ENCODE measurements at regions not wholly inside any gene's neighbourhood (a gene's known extent, or its start where the extent isn't known, plus 50 kb on each side); places are given as distances from the start of the nearest gene placed in this dataset.
"Not testable (repeated sequence)": the region's sequence is repeated elsewhere in the genome, so short reads cannot be mapped to it uniquely, and the experiment has no call there.

DNA sequence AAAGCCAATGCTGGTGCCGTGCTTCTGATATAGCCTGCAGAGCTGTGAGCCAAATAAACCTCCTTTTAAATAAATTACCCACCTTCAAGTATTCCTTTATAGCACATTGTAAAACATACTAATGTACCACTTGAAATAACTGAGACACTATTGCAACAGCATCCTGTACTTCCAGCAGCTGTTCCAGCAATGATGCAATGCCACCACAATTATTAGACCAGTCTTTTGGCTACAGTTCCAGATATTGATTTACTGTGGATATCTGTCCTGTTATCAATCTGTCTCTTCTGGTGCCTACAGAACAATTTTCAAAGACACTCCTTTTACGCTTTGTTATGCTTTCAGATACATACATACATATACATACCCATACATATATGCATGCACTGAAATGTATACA lies 567.9 kb downstream of the TAF11L14 start:
- in situ Hi-C loops (cut with MboI; ENCODE audit: low sequenced_read_pairs): no loop called here

GRCh38 chr5:18203296-18203695 lies 569.0 kb downstream of the TAF11L14 start:
- in situ Hi-C loops (cut with MboI; ENCODE audit: low sequenced_read_pairs): no loop called here

DNA sequence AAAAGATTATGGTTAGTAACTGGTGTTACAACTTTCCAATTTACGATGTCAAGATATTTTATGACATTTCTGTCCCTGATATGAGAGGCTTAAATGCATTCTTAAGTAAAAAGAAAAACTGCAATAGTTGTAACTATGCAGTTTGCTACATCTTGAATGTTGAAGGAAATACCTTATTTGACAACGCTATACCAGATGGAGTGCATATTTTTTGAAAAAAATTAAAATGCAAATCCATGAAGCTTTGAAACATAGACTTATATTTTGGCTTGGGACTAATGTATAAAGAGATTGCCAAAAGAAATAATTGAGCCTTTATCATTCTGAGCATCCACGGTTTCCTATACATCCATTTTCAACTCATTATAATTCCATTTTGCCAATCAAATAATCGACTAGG lies 579.4 kb downstream of the TAF11L14 start:
- in situ Hi-C loops (cut with MboI; ENCODE audit: low sequenced_read_pairs): no loop called here

DNA sequence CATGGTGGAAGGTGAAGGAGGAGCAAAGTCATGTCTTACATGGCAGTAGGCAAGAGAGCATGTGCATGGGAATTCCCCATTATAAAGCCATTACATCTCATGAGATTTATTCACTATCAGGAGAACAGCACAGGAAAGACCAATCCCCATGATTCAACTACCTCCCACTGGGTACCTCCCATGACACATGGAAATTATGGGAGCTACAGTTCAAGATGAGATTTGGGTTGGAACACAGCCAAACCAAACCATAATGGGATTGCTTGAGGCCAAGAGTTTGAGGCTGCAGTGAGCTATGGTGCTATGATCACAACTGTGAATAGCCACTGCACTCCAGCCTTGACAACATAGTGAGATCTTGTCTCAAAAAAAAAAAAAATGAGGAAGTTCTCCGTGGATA lies 581.8 kb downstream of the TAF11L14 start:
- in situ Hi-C loops (cut with MboI; ENCODE audit: low sequenced_read_pairs): no loop called here

DNA sequence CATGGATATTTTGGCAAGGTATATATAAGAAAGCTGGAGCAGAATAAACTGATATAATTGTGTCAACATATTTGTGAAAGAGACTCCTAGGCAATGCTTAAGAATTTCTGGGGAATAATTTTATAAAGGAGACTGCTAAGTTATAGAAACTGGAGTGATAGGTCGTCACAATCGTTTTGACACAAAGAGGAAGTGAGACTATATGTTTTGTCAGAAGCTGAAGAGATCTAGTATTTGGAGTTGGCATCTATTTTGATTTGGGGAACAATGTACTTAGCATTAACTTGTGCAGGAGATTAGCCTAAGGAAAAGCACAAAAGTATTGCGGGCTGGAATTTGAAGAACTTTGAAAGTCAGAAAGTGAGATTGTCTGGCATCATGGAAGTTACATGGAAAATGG lies 582.5 kb downstream of the TAF11L14 start:
- in situ Hi-C loops (cut with MboI; ENCODE audit: low sequenced_read_pairs): no loop called here

DNA sequence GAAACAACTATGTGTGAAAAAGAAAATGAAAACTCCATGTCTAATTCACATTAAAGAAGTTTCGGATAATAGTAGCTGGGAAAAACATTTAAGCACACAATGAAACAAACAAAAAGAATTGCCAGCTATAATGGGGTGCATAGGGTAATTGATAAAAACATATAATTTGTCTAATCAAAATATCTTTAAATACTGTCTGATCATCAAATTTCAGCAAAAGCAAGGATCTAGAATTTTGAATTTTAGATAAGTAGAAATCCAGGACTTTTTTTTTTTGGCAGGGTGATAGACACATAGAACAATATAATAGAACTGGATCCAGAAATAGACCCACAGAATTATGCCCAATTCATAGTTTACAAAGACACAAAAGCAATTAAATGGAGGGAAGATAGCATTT lies 585.0 kb downstream of the TAF11L14 start:
- in situ Hi-C loops (cut with MboI; ENCODE audit: low sequenced_read_pairs): no loop called here

- in situ Hi-C loops (cut with MboI; ENCODE audit: low sequenced_read_pairs): no loop called here
Observed at GRCh38 chr5:18220631-18221030, 586.4 kb downstream of the TAF11L14 start.

GRCh38 chr5:18236386-18236785 lies 602.1 kb downstream of the TAF11L14 start:
- in situ Hi-C loops (cut with MboI; ENCODE audit: low sequenced_read_pairs): no loop called here

DNA sequence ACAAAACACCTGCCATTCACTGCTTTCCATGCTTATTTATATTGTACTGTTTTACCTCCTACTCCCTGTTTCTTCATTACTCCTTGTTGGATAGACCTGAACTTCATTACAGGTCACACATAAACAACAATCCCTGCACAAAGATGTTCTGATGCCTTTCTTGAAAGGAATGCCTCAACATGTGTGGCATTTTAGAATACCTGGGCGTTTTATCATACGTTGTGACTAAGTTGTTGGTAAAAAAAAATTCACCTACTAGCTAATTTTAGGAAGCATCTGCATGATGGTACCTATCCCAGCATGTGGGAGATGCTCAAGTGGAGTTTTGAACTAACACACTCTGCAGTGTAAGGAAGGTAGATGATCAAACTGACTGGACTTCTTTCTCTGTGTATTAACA lies 604.1 kb downstream of the TAF11L14 start:
- in situ Hi-C loops (cut with MboI; ENCODE audit: low sequenced_read_pairs): no loop called here

DNA sequence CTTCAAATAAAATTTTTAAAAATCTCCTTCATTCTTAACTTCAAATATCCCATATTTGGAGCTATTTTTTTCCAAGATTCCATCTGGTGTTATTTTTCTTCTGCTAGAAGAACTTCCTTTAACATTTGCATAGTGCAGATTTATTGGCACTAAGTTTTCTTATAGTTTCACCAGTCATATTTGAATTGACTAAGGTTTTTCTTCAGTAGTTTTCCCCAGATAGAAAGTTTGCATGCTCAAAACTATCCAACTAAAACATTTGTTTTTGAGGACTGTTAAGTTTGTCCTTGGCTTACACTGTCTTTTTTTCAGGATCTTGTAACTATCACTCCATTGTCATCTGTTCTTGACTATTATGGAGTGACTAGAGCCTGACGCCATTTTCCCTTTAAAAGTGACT lies 606.7 kb downstream of the TAF11L14 start:
- in situ Hi-C loops (cut with MboI; ENCODE audit: low sequenced_read_pairs): no loop called here

DNA sequence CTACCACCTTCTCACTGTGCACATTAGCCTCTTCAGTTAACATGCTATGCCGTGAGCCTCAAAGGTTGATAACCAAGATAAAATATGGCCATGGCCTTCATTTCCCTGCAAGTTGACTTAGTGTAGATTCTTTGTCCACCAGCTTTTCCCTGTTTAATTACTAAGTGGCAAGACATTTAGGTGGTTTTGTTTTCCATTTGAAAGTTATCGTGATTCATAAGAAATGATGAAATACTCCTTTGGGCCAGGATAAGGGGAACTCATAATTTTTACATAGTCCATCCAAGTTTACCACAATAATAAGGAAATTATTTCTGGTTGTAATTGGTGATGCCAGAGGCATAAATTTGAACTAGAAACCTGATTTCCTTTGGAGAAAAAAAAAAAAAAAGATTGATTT lies 609.6 kb downstream of the TAF11L14 start:
- in situ Hi-C loops (cut with MboI; ENCODE audit: low sequenced_read_pairs): no loop called here

DNA sequence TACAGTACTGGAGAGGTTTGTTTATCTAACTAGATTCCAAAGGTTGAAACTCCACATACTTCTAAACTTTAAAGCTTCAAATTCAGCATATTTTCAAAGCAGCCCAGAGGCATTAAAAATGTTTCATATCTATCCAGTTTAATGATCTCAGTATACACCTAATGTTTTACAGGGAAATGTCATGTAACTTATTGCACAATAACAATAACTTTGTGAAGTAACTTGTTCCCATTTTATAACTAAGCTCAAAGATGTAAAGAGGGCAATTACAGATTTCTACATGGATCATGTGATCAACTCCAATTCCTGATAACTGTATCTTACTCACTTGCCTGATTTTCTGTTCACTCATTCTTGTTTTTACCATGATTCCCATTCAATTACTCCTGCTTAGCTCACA lies 610.0 kb downstream of the TAF11L14 start:
- in situ Hi-C loops (cut with MboI; ENCODE audit: low sequenced_read_pairs): no loop called here

DNA sequence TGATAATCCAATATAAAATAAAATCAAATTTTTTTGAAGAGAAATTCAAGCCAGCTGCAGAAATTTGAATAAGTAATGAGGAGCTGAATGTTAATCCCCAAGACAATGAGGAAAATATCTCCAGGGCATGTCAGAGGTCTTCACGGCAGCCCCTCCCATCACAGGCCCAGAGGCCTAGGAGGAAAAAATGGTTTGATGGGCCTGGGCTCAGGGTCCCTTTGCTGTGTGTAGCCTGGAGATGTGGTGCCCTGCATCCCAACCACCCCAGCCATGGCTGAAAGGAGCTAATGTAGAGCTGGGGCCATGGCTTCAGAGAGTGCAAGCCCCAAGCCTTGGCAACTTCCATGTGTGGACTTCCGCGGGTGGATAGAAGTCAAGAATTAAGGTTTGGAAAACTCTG lies 618.3 kb downstream of the TAF11L14 start:
- in situ Hi-C loops (cut with MboI; ENCODE audit: low sequenced_read_pairs): no loop called here

DNA sequence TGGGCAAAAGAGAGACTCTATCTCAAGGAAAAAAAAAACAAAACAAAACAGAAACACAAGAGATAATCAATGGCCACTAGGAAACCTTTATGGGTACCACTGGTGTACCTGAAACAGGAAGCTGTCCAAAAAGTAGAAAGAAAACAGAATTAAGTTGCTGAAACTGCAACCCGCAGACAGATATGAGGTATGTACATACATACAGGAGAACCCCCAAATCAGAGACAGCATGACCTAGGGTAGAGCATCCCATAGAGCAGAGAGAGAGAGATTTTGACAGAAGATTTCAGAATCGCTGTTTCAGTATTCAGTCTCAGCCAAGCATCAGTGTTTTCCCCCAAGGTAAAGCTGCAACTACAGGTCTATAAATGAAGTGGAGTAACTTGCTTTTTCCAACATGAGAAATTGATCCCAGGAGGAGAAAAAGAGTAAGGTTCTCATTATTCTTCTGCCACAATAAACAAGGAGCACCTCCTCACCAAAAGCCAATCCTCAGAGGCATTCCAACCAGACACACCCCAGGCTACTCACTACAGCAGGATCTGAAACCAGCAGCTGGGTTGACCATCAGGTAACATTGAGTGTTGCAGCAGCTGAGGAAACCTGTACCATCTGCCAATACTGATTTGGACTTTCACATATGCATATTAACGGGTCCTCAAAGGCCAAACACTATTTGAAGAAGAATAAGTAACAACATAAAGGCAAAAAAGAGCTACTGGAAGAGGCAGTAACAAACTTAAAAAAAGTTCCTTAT lies 630.0 kb downstream of the TAF11L14 start:
- in situ Hi-C loops (cut with MboI; ENCODE audit: low sequenced_read_pairs): no loop called here

GRCh38 chr5:18270635-18271338 lies 636.5 kb downstream of the TAF11L14 start:
- in situ Hi-C loops (cut with MboI; ENCODE audit: low sequenced_read_pairs): no loop called here

DNA sequence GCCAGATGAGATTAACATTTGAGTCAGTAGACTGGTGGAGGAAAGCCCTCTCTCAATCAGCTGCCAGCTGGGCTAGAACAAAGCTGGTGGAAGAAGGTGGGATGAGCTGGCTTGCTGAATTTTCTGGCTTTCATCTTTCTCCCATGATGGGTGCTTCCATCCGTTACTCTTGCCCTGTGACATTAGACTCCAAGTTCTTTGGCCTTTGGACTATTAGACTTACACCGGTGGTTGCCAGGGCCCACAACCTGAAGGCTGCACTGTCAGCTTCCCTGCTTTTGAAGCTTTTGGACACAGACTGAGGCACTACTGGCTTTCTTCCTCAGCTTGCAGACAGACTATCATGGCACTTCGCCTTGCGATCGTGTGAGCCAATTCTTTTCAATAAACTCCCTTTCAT lies 642.7 kb downstream of the TAF11L14 start:
- in situ Hi-C loops (cut with MboI; ENCODE audit: low sequenced_read_pairs): no loop called here

DNA sequence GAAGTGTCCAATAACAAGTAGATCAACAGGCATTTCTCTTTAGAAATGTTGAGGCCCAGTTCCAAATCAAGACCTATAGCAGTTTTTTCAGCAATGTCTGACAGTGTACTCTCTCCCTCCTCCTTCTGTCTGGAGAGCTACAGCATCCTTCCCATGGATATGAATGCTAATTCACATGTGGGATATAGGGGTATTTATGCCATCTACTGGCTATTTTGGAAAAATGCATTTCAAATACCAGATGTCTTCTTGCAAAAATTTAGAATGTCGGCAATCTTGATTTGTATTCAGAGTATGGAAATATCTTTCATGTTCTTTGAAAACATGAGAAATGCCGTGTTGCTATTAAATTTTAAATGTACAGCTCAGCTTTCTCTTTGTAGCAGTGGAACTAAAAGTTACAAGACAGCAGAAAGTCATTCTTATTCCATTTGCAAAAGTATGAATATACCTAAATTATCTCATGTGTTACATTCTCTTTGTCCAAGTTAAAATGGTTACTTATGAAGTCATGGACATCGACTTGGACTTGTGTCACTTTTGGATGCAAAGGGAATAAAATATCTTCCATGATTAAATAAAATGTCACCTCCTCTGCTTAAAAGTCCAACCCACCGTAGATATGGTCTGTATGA lies 647.8 kb downstream of the TAF11L14 start:
- in situ Hi-C loops (cut with MboI; ENCODE audit: low sequenced_read_pairs): no loop called here

DNA sequence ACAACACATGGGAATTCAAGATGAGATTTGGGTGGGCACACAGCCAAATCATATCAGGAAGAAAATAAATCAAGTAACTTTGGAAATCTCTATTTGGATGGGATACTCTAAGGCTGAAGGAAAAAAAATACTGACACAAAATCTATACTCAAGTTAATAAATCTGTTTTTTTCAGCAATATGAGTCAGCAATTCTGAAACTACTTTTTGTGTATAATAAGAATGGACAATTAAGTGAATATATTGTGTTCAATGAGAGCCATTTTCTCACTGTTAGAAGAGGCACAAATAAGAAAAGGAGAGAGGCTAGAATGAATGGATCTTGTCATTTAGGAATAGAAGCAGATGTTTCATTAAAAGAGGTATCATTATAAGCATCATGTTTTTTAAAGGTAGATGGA lies 651.0 kb downstream of the TAF11L14 start:
- in situ Hi-C loops (cut with MboI; ENCODE audit: low sequenced_read_pairs): no loop called here

GRCh38 chr5:18292146-18292545 lies 657.9 kb downstream of the TAF11L14 start:
- in situ Hi-C loops (cut with MboI; ENCODE audit: low sequenced_read_pairs): no loop called here

DNA sequence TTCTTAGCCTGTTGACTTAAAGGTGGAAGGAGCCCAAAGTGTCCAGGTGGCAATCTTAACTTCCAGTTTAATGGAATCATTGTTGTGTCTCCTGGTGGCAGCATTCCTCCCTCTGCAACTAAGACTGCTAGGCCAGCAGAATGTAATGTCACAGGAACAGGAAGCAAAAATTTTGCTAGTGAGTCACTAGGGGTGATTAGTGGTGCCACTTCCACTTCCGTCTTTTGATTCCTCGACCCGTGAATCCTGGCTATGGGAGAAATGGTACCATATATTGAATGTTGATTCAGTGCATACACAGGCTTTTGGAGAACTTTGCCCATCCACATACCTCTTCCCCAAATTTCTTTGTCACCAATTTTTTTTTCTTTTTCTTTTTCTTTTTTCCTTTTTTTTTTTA lies 661.4 kb downstream of the TAF11L14 start:
- in situ Hi-C loops (cut with MboI; ENCODE audit: low sequenced_read_pairs): not testable (repeated sequence)

GRCh38 chr5:18299166-18299565 lies 664.9 kb downstream of the TAF11L14 start:
- in situ Hi-C loops (cut with MboI; ENCODE audit: low sequenced_read_pairs): no loop called here

DNA sequence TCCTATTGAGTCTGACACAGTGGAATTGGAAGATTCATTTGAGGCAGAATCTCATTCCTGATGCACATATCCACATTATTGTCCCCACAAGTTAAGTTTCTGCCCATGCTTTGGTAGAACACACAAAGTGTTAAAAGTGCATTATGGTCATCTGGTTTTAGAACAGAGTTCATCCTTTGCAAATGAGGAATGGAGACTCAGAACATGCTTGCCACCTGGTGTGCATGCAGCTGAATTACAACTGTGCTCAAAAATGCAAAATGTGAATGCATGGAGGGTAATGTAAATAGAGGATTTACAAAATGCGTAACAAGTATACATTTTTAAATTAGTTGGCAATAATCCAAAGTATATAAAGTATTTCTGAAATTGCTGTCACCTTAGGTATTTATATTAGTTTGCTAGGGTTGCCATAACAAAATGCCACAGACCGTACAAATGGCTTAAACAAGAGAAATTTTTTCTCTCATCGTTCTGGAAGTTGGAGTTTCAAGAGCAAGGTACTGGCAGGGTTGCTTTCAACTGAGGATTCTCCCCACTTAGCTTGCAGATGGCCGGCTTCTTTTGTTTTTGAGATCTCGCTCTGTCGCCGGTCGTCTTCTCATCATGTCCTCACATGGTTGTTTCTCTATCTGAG lies 671.1 kb downstream of the TAF11L14 start:
- in situ Hi-C loops (cut with MboI; ENCODE audit: low sequenced_read_pairs): loop anchor here (10.0 to 25.0 kb wide), 2 partner anchors 1091 to 1518 kb away; partner anchors contain the start of gene BASP1

All from HL-60/S4 (cell line).